Breast epithelium (tissue), 3 donors: ENCODE measurements at regions not wholly inside any gene's neighbourhood (a gene's known extent, or its start where the extent isn't known, plus 50 kb on each side); places are given as distances from the start of the nearest gene placed in this dataset.

ENCODE experiments used
- POLR2A ChIP-seq: fragments of 450-650 bp; IDR thresholded peaks from one replicate; pipeline ENCODE4 v1.6.1; 2016; ENCODE audit warnings: antibody characterized with exemption, mild to moderate bottlenecking, moderate library complexity
- POLR2AphosphoS5 ChIP-seq, 3 donors: sonication (generic); formaldehyde crosslinking; IDR thresholded peaks; one replicate each; pipeline ENCODE4 v1.6.1; 2017; ENCODE audit warnings: antibody characterized with exemption in 3 of 3
- TF ChIP-seq, protein P1 (sequence below), 3 donors: fragments of 450-650 bp; IDR thresholded peaks; one replicate each; pipeline ENCODE4 v1.5.1; 2016 to 2017; ENCODE audit warnings: antibody characterized with exemption in 3 of 3, mild to moderate bottlenecking in 3 of 3, moderate library complexity in 3 of 3

DNA sequence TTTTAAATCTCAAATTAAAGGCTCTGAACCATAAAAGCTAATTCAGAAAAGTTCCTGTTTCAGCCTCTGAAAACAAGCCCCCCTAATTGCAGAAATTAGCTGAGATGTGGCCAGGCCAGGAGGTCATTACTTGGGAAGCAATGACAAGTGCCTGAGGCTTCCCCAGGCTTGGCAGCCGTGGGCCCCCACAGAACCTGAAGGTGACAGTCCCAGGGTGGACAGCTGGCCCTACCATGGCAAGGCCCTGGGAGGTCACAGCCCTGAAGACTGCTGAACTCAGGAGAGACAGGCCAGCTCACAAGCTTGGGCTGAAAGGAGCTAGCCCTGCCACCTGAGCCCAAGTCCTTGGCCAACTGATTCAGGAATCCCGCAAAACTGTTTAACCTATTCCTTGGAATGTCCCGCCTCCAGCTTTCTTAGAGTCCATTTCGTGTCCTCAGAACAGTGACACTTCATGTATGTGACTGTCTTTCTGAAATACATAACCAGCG lies 54.3 kb upstream of the PKDCC start:
- TF ChIP-seq POLR2A (no peak), POLR2AphosphoS5 (IDR thresholded peaks at IDR 0.05) (no peak)
- TF ChIP-seq, protein P1, sequence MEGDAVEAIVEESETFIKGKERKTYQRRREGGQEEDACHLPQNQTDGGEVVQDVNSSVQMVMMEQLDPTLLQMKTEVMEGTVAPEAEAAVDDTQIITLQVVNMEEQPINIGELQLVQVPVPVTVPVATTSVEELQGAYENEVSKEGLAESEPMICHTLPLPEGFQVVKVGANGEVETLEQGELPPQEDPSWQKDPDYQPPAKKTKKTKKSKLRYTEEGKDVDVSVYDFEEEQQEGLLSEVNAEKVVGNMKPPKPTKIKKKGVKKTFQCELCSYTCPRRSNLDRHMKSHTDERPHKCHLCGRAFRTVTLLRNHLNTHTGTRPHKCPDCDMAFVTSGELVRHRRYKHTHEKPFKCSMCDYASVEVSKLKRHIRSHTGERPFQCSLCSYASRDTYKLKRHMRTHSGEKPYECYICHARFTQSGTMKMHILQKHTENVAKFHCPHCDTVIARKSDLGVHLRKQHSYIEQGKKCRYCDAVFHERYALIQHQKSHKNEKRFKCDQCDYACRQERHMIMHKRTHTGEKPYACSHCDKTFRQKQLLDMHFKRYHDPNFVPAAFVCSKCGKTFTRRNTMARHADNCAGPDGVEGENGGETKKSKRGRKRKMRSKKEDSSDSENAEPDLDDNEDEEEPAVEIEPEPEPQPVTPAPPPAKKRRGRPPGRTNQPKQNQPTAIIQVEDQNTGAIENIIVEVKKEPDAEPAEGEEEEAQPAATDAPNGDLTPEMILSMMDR (IDR thresholded peaks at IDR 0.05), result no peak
